ENCODE measurements at regions not wholly inside any gene's neighbourhood (a gene's known extent, or its start where the extent isn't known, plus 50 kb on each side); places are given as distances from the start of the nearest gene placed in this dataset.

GRCh38 chr4:104408878-104409277 lies 85.8 kb downstream of the CXXC4 start (continued):
- TF ChIP-seq REST (IDR thresholded peaks at IDR 0.05; ENCODE audit: borderline replicate concordance), result no peak
- TF ChIP-seq REST (CRISPR knock-in tag; IDR thresholded peaks at IDR 0.05; ENCODE audit: low read depth), result no peak

GRCh38 chr4:104404361-104404760 lies 90.3 kb downstream of the CXXC4 start:
- intact Hi-C loops (cut with micrococcal nuclease), result no loop called here
- TF ChIP-seq U2AF2 (optimal IDR thresholded peaks at IDR 0.05; ENCODE audit: low read depth, low read length) (no peak), SMARCE1 (IDR thresholded peaks at IDR 0.05) (no peak), RAD21 (CRISPR knock-in tag; conservative IDR thresholded peaks at IDR 0.05 in 1 of 2, IDR thresholded peaks at IDR 0.05 in 1 of 2) (no peak), CXXC5 (CRISPR knock-in tag; IDR thresholded peaks at IDR 0.05) (no peak), EHMT2 (IDR thresholded peaks at IDR 0.05) (no peak)
- DNase-seq (ENCODE audit: extremely low read depth in 1 of 4, low spot score in 3 of 4) (no peak), ATAC-seq (no peak), FAIRE-seq (no peak)
- no TSS peak for BruUV-seq (replicated peaks)
- no peaks in the 10 kb centered on the region for H3K79me2 ChIP-seq (ENCODE audit: control insufficient read depth, insufficient read depth, low read length)
- no peaks in the 10 kb centered on the region for H3K36me3 ChIP-seq (ENCODE audit: control insufficient read depth, insufficient read depth, low read length)
- H3K4me1 ChIP-seq (replicated peaks in 1 of 2; ENCODE audit: control insufficient read depth in 2 of 2, insufficient read depth in 2 of 2, low read length in 2 of 2), result no peaks in the 10 kb centered on the region
- 4% methylated on average over 6 of the region's 6 CpGs for WGBS (ENCODE audit: insufficient coverage, low coverage, missing lambda C conversion rate)
- no peaks in the 10 kb centered on the region for H3K9me1 ChIP-seq (ENCODE audit: control insufficient read depth, insufficient read depth, low read length)
- no peak overlapping the region for H3K4me2 ChIP-seq (ENCODE audit: insufficient read depth, low read length)
- no peaks in the 10 kb centered on the region for H3K9me3 ChIP-seq (replicated peaks; ENCODE audit: control insufficient read depth, insufficient read depth, low read depth, low read length)
- no peaks in the 10 kb centered on the region for H4K20me1 ChIP-seq (replicated peaks; ENCODE audit: control insufficient read depth, insufficient read depth, low read length)
- no peak overlapping the region for H3K4me3 ChIP-seq
- in situ Hi-C loops (cut with MboI), result no loop called here
- no peak overlapping the region for H3K27ac ChIP-seq (ENCODE audit: extremely low read depth, low read depth, low read length)
- POLR2A ChIA-PET, result no interaction called here
- no peak overlapping the region for H3K9ac ChIP-seq (ENCODE audit: insufficient read depth in 1 of 2, low read depth in 2 of 2, low read length in 2 of 2)
- no peaks in the 10 kb centered on the region for H3K27me3 ChIP-seq (ENCODE audit: control insufficient read depth in 2 of 2, insufficient read depth in 2 of 2, low read length in 2 of 2)
- CTCF ChIA-PET (ENCODE audit: low intra/inter-chr PET ratio), result no interaction called here
- H2AFZ ChIP-seq (ENCODE audit: low read depth, low read length), result no peak overlapping the region
